Skeletal muscle satellite cell (primary cell): ENCODE measurements at regions not wholly inside any gene's neighbourhood (a gene's known extent, or its start where the extent isn't known, plus 50 kb on each side); places are given as distances from the start of the nearest gene placed in this dataset.
"Not testable (repeated sequence)": the region's sequence is repeated elsewhere in the genome, so short reads cannot be mapped to it uniquely, and the experiment has no call there.

ENCODE experiments used
- H3K27me3 ChIP-seq: 2 replicates; pipeline ENCODE4 v1.7.0; 2013; ENCODE audit warnings: low read length; ENCODE audit not compliant: control insufficient read depth, insufficient read depth
- H3K36me3 ChIP-seq: 2 replicates; pipeline ENCODE4 v1.7.0; 2013; ENCODE audit warnings: mild to moderate bottlenecking, control low read depth, low read length; ENCODE audit not compliant: insufficient read depth
- H3K4me1 ChIP-seq: 2 replicates; pipeline ENCODE4 v1.7.0; 2013; ENCODE audit warnings: low read length; ENCODE audit not compliant: control insufficient read depth, insufficient read depth
- H3K4me2 ChIP-seq: 2 replicates; pipeline ENCODE4 v1.7.0; 2013; ENCODE audit warnings: mild to moderate bottlenecking, low read length
- H3K4me3 ChIP-seq: 2 replicates; pipeline ENCODE4 v1.7.0; 2013; ENCODE audit warnings: low read length
- H3K9ac ChIP-seq: 2 replicates; pipeline ENCODE4 v1.7.0; 2013; ENCODE audit warnings: mild to moderate bottlenecking, low read depth, low read length, moderate library complexity
- H3K9me3 ChIP-seq: replicated peaks from 2 replicates; pipeline ENCODE4 v1.7.0; 2013; ENCODE audit warnings: mild to moderate bottlenecking, control low read depth, low read length

DNA sequence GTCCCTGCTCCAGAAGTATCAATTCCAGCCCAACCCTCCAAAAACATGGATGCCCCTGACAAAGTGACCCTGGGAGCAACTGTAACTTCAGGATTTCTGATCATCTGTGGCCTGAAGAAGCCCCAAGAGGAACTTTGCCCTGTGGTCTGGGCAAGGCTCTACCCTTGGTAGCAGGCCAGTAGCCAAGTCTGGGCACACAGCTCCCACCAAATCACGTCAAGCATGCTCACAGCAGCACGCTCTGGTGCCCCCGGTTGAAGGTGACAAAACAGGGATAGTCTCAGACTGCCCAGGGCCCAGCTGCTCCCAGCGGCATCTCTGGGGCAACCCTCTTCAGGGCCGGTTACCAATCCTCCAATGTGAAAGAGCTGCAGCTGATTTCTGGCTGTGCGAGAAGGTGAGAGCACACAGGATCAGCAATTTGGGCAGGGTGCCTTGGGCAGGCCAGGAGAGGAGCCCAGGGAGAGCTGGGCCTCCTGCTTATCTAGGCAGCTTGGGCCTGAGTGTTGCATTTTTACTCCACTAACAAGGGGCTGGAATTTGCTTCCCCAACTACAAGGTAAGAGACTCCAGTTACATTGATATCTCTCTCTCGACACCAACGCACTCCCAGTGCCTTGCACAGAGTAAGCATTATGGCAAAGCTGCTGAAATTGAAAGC, 418.1 kb downstream of the BCOR start:
- H3K9ac ChIP-seq, result no peak overlapping the region
- H3K4me3 ChIP-seq, result no peak overlapping the region
- no peaks in the 10 kb centered on the region for H3K9me3 ChIP-seq
- no peaks in the 10 kb centered on the region for H3K27me3 ChIP-seq
- H3K4me2 ChIP-seq, result no peak overlapping the region
- H3K36me3 ChIP-seq, result no peaks in the 10 kb centered on the region
- H3K4me1 ChIP-seq, result no peaks in the 10 kb centered on the region

DNA sequence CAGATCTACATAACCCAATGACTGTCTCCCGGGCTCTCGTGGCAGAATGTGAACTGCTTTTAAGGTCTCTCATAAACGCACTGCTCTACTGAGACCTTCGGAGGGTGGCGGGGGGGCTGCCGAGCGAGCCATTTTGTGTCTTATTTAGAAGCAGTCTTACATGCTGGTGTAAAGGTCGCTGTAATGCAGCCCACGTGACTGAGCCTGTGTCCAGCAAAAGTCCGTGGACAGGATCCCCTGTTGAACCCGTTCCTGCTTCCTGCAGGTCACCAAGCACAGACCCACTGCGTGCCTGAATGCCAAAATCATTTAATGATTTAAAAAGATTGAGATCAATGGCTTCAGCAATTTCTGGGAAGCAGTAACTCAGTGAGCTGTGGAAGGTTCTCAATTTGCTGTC, 415.9 kb downstream of the BCOR start:
- Histone ChIP-seq H3K36me3 (no peaks in the 10 kb centered on the region), H3K9me3 (no peaks in the 10 kb centered on the region), H3K9ac (no peak overlapping the region), H3K4me3 (no peak overlapping the region), H3K27me3 (peaks cover 5% of the 10 kb centered on the region), H3K4me1 (no peaks in the 10 kb centered on the region), H3K4me2 (no peak overlapping the region)

DNA sequence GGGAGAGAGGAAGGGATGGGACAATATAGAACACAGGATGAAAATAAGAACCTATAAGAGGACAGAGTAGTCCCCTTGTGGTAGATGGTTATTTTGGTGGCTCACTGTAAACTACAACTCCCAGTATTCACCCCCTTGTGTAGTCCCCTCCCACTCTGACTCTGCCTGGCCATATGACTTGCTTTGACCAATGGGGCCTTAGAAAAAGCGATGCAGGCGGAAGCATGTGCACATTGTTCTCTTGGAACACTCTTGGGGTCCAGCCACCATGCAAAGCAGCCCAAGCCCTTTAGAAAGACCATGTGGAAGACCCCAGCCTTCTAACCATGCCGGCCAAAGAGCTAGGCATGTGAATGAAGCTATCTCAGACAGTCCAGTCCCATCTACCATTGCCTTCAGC, 415.0 kb downstream of the BCOR start:
- Histone ChIP-seq H3K4me3 (no peak overlapping the region), H3K4me2 (no peak overlapping the region), H3K36me3 (no peaks in the 10 kb centered on the region), H3K9me3 (no peaks in the 10 kb centered on the region), H3K9ac (no peak overlapping the region), H3K4me1 (no peaks in the 10 kb centered on the region), H3K27me3 (peaks cover 5% of the 10 kb centered on the region)

DNA sequence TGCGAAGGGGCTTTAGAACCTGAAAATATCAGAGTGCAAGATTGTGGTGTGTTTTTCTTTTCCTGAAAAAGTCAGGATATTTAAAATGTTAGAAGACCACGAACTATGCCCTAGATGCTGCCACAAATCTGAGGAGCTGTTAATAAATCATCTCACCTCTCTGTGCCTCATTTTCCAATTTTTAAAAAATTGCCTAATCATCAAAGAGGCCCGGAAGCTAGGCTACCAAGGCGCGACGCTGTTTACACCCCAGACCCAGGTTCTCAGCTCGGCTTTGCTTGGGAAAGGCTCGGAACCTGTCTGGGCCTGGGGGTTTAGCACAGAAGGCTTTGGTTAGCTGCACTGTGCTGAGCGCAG, 409.6 kb downstream of the BCOR start:
- Histone ChIP-seq H3K27me3 (peaks cover 7% of the 10 kb centered on the region), H3K4me2 (peak overlapping the region; percentile 74), H3K36me3 (no peaks in the 10 kb centered on the region), H3K4me1 (peaks cover 9% of the 10 kb centered on the region), H3K4me3 (peak overlapping the region; percentile 64), H3K9ac (peak overlapping the region; percentile 50), H3K9me3 (no peaks in the 10 kb centered on the region)

DNA sequence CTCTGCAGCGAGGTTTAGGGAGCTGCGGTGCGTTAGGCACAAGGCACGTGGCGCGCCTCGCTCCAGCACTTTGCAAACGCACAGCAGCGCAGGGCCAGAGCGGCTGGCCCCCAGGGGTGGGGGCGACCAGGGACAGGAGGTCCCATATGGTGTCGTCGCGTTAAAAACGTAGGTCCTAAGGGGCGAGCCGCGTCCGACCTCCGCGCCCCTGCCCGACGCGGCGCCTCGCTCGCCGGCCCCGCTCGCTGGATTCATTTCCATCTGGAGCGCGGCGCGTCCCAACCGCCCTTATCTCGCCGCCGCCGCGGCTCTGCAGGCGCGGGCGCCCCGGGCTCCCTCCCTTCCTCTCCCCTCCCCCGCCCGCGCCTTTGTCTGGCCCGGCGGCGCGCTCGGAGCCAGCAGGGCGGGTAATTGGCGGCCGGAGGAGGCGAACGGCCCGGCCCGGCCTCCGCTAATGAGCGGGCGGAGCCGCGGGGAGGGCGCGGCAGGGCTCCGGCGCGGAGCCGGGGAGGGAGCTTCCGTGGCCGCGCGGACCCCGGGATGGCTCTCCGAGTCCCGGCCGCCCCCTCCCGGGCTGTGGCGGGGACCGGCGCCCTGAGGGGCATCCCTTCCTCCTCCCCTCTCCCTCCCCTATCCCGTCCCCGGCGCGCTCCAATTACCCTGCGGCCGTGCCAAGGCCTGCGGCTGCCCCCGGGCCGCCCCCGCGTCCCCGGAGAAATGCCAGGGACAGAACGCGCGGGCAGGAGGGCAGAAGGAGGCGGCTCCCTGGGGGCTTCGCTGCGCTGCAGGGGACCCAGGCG, 409.0 kb downstream of the BCOR start:
- no peaks in the 10 kb centered on the region for H3K9me3 ChIP-seq
- peak overlapping the region; percentile 50 for H3K9ac ChIP-seq
- H3K4me3 ChIP-seq, result peak overlapping the region; percentile 64
- H3K36me3 ChIP-seq, result no peaks in the 10 kb centered on the region
- H3K4me1 ChIP-seq, result peaks cover 9% of the 10 kb centered on the region
- H3K4me2 ChIP-seq, result peak overlapping the region; percentile 74
- peaks cover 7% of the 10 kb centered on the region for H3K27me3 ChIP-seq

DNA sequence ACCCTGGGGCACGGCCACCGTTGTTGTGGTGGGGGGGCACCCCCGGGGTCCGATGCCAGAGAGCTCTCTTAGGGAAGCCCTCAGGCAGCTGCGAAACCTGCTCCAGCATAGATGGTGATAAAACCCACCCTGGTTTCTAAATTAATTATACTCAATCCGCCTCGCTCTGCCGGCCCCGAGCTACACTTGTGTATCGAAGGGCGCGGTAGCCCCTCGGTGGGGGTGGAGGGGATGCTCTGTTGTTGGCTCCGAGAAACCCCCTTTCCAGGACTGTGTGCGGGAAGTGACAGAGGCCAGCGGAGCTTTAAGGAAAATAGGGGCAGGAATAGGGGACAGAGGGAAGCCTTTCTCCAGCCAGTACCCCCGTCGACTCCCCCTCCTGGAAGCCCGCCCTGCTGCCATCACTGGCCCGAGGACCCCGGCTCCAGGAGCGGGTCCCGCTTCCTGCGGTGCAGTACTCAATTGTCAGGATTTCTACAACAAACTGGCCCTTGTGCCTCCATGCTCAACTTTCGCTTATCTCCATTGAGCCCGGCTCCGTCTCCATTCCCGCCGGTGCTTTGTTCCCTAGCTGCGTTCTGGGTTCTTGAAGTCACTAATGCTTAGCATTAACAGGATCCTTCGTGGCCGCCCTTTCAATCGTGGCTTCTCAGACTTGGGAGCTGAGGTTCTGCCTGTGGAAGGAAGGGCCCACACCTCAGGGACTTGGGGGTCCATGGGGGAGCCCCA, 408.2 kb downstream of the BCOR start:
- H3K9ac ChIP-seq, result peak overlapping the region; percentile 50

DNA sequence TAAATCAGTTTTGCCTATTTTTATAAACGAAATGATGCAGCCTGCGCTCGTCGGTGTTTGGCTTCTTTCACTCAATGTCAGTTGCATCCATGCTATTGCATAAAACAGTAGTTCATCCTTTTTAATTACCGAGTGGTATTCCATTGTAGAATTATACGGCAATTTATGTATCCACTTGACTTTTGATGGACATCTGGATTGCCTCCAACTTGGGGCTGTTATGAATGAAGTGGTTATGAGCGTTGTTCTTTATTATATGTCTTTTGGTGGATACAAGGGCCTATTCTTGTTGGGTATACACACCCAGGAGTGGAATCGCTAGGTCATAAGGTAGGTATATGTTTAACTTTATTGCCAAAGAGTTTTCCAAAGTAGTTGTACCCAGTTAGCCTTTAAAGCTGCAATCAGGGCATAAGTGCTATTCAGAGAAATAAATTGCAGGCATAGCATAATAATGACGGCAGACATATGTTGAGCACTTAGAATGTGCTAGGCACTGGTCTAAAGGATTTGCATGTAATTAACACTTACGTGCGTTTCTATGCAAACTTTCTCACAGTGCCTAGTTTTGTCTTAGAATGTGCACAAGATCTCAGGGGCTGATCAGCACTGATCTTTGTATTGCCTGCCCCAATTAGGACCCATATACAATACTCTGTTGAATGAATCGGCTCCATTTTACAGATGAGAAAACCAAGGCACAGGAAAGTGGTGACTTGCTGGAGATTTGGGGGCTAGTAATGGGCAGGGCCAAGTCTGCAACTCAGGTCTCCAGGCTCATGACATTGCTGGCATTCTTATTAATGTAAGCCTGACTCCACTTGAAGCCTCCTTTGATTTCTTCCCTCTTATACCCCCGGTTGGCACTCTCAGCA, 407.0 kb downstream of the BCOR start:
- H3K4me1 ChIP-seq, result peaks cover 9% of the 10 kb centered on the region
- no peak overlapping the region for H3K4me2 ChIP-seq
- H3K36me3 ChIP-seq, result no peaks in the 10 kb centered on the region
- H3K4me3 ChIP-seq, result no peak overlapping the region
- H3K9me3 ChIP-seq, result no peaks in the 10 kb centered on the region
- H3K27me3 ChIP-seq, result peaks cover 10% of the 10 kb centered on the region
- no peak overlapping the region for H3K9ac ChIP-seq

More for the DNA sequence above, 408.2 kb downstream of the BCOR start:
- Histone ChIP-seq H3K4me1 (peaks cover 9% of the 10 kb centered on the region), H3K9me3 (no peaks in the 10 kb centered on the region), H3K27me3 (peaks cover 10% of the 10 kb centered on the region), H3K4me3 (peak overlapping the region; percentile 64), H3K36me3 (no peaks in the 10 kb centered on the region), H3K4me2 (peak overlapping the region; percentile 74)

DNA sequence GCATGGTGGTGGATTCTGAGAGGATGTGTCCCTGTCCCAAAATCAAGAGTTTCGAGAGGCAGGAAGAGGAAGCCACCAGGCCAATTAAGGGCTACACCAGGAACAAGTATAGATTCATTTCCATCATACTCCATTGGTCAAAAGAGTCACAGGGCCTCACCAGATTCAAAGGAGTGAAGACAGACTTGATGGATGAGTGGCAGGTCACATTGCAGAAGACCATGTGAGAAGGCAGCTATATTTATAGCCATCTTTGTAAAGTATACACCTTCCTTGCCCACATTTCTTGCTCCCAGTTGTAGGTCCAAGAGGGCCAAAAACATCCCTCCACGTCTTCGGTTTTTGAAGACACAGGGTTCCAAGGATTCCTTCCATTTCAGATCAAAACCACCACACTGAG, 406.0 kb downstream of the BCOR start:
- H3K4me2 ChIP-seq, result no peak overlapping the region
- H3K27me3 ChIP-seq, result peaks cover 6% of the 10 kb centered on the region

DNA sequence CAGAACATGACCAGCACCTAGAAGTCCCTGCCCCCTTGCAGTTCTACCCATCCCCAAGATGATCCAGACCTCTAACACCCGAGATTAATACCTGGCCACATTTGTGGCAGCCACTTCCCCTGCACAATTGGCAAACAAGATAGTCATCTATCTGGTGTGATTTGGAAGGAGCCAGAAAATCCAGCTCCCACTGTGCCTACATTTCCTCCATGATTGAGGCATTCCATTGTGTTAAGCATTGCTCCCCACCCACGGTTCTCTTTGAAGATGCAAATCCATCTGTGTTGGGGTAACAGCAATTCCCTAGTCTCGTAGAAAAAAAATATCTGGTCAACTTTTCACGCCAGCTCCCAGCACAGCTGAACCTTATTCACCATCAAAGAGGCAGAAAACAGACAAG, 405.0 kb downstream of the BCOR start:
- peaks cover 4% of the 10 kb centered on the region for H3K9me3 ChIP-seq
- H3K27me3 ChIP-seq, result peaks cover 8% of the 10 kb centered on the region
- no peak overlapping the region for H3K4me3 ChIP-seq
- H3K36me3 ChIP-seq, result no peaks in the 10 kb centered on the region
- peaks cover 9% of the 10 kb centered on the region for H3K4me1 ChIP-seq
- no peak overlapping the region for H3K4me2 ChIP-seq
- H3K9ac ChIP-seq, result no peak overlapping the region

More for the DNA sequence above, 406.0 kb downstream of the BCOR start:
- H3K9ac ChIP-seq, result no peak overlapping the region
- H3K4me1 ChIP-seq, result peaks cover 9% of the 10 kb centered on the region
- H3K4me3 ChIP-seq, result no peak overlapping the region
- no peaks in the 10 kb centered on the region for H3K36me3 ChIP-seq
- H3K9me3 ChIP-seq, result peaks cover 4% of the 10 kb centered on the region

DNA sequence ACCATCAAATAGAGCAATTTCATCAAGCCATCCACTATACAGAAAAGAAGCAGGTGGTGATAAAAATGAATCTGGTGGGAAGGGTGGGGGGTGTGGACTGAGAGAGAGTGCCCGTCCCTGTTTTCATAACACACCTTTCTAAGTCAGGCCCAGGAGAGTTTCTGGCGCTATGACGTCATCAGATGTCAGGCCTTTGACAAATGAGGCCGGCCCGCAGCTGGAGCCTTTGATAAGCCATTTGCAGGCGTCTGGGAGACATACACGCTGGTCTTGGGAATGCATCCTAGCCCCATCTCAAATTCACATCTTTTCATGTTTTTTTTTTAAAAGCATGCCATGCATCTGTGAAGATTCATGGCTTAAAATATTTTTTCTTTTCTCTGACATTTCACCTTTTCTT, 404.5 kb downstream of the BCOR start:
- Histone ChIP-seq H3K9me3 (peaks cover 4% of the 10 kb centered on the region), H3K4me1 (peaks cover 8% of the 10 kb centered on the region), H3K9ac (no peak overlapping the region), H3K4me2 (no peak overlapping the region), H3K4me3 (no peak overlapping the region), H3K36me3 (no peaks in the 10 kb centered on the region), H3K27me3 (peaks cover 11% of the 10 kb centered on the region)

DNA sequence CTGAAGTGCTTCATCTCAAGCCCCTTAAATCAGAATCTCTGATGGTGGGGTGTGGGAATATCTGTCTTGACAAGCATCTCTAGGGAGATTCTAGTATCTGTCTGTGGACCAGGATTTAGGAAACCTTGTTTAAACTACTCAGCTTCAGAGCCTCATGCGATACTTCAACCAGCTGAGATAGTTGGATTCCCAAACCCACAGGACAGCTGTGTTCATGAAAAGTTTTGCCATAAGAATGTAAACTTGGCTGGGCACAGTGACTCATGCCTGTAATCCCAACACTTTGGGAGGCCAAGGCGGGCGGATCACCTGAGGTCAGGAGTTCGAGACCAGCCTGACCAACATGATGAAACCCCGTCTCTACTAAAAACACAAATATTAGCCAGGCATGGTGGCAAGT, 395.1 kb downstream of the BCOR start:
- not testable (repeated sequence) for H3K4me1 ChIP-seq, H3K36me3 ChIP-seq, H3K4me2 ChIP-seq, H3K9me3 ChIP-seq, H3K9ac ChIP-seq, H3K4me3 ChIP-seq, H3K27me3 ChIP-seq
